Vagina (tissue), 2 donors: ENCODE measurements at regions not wholly inside any gene's neighbourhood (a gene's known extent, or its start where the extent isn't known, plus 50 kb on each side); places are given as distances from the start of the nearest gene placed in this dataset.

ENCODE experiments used
- POLR2A ChIP-seq, 2 donors: fragments of 450-650 bp; IDR thresholded peaks; one replicate each; pipeline ENCODE4 v1.6.1; 2017; ENCODE audit warnings: antibody characterized with exemption in 2 of 2, mild to moderate bottlenecking in 2 of 2, moderate library complexity in 2 of 2
- POLR2AphosphoS5 ChIP-seq, 2 donors: sonication (generic); formaldehyde crosslinking; IDR thresholded peaks; one replicate each; pipeline ENCODE4 v1.9.0; 2017; ENCODE audit warnings: antibody characterized with exemption in 2 of 2, mild to moderate bottlenecking in 2 of 2, low read depth in 1 of 2; ENCODE audit not compliant: insufficient read depth in 1 of 2
- TF ChIP-seq, protein P1 (sequence below), 3 experiments: fragments of 450-650 bp in 2 of 3; fragments of 200-600 bp in 1 of 3; sonication (generic) in 1 of 3; IDR thresholded peaks; one replicate each; pipeline ENCODE4 v1.5.1; 2017 to 2019; ENCODE audit warnings: antibody characterized with exemption in 3 of 3, mild to moderate bottlenecking in 2 of 3, moderate library complexity in 2 of 3

DNA sequence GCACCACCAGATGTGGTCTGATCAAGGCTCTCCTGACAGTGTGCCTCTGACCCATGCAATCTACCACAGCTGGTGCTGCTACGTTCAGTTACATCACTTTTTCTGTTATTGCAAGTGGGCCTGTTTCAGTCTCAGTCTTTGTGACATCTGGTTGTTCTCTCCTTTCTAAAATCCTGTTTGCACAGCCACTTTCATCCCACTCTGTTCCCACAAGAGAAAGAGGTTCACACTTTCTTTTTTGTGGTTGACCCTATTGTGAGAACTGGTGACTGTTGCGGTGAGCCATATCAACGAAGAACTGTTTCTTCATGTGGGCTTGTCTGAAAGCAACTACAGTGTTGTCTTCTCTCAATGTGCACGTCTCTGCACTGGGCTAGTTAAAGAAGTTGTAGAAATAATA lies 342.8 kb upstream of the ARPP21 start:
- TF ChIP-seq, protein P1, sequence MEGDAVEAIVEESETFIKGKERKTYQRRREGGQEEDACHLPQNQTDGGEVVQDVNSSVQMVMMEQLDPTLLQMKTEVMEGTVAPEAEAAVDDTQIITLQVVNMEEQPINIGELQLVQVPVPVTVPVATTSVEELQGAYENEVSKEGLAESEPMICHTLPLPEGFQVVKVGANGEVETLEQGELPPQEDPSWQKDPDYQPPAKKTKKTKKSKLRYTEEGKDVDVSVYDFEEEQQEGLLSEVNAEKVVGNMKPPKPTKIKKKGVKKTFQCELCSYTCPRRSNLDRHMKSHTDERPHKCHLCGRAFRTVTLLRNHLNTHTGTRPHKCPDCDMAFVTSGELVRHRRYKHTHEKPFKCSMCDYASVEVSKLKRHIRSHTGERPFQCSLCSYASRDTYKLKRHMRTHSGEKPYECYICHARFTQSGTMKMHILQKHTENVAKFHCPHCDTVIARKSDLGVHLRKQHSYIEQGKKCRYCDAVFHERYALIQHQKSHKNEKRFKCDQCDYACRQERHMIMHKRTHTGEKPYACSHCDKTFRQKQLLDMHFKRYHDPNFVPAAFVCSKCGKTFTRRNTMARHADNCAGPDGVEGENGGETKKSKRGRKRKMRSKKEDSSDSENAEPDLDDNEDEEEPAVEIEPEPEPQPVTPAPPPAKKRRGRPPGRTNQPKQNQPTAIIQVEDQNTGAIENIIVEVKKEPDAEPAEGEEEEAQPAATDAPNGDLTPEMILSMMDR (IDR thresholded peaks at IDR 0.05) = no peak
- TF ChIP-seq POLR2A (IDR thresholded peaks at IDR 0.05) (no peak), POLR2AphosphoS5 (IDR thresholded peaks at IDR 0.05; ENCODE audit: insufficient read depth in 1 of 2, low read depth in 1 of 2) (no peak)
